Prostate gland (tissue), 1 donor: ENCODE measurements at regions not wholly inside any gene's neighbourhood (a gene's known extent, or its start where the extent isn't known, plus 50 kb on each side); places are given as distances from the start of the nearest gene placed in this dataset.

Source experiments
- POLR2A ChIP-seq: fragments of 450-650 bp; IDR thresholded peaks from one replicate; pipeline ENCODE4 v1.6.1; 2016; ENCODE audit warnings: antibody characterized with exemption, mild to moderate bottlenecking
- POLR2AphosphoS5 ChIP-seq: sonication (generic); formaldehyde crosslinking; IDR thresholded peaks from one replicate; pipeline ENCODE4 v1.6.1; 2017; ENCODE audit warnings: antibody characterized with exemption

DNA sequence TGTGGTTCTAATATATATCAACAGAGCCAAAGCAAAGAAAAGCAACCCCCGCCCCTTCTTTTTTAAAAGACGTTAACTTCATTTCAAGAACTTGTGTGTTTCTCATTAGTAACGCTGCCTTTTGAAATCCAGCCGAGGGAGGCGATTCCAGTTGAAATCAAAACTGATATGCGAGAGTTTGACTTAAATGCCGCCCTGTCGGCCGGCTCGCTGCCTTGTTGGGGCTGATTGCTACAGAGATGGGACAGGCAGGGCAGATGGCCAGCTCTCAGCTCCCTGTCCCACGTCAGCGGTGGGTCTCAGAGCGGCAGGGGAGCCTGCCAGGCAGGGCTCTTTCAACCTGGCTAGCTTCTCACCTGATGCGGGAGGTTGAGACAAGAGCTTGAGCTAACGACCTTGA is 51.9 kb upstream of the ALX4 start:
- TF ChIP-seq POLR2AphosphoS5 (no peak), POLR2A (no peak)
